Activated CD8-positive, alpha-beta memory T cell treated with anti-CD3 and anti-CD28 coated beads for 36 hours (primary cell): ENCODE measurements at regions not wholly inside any gene's neighbourhood (a gene's known extent, or its start where the extent isn't known, plus 50 kb on each side); places are given as distances from the start of the nearest gene placed in this dataset.

Experiments used
- CTCF ChIA-PET: fragments of 350-600 bp; sonication (Branson Sonifier 250); formaldehyde crosslinking; loops from one replicate; lab custom pipeline; 2021; ENCODE audit warnings: antibody characterized with exemption; lab: Charles Lee
- POLR2A ChIA-PET: fragments of 350-600 bp; sonication (Branson Sonifier 250); formaldehyde crosslinking; loops from one replicate; lab custom pipeline; 2021; ENCODE audit warnings: antibody characterized with exemption; lab: Charles Lee

- ChIA-PET POLR2A (no interaction called here), CTCF (no interaction called here)
Observed at GRCh38 chr4:8938137-8938536, 66.5 kb upstream of the HMX1 start.

GRCh38 chr4:8932884-8933283, 61.2 kb upstream of the HMX1 start:
- POLR2A ChIA-PET, result no interaction called here
- CTCF ChIA-PET, result no interaction called here

GRCh38 chr4:8928074-8928473, 56.4 kb upstream of the HMX1 start:
- POLR2A ChIA-PET, result no interaction called here
- CTCF ChIA-PET, result no interaction called here

GRCh38 chr4:8922481-8922880, 50.8 kb upstream of the HMX1 start:
- CTCF ChIA-PET, result no interaction called here
- POLR2A ChIA-PET, result no interaction called here

- POLR2A ChIA-PET, result no interaction called here
- CTCF ChIA-PET, result no interaction called here
Observed at GRCh38 chr4:8921465-8921864, 49.8 kb upstream of the HMX1 start.
